IMR-90 (cell line): ENCODE measurements at regions not wholly inside any gene's neighbourhood (a gene's known extent, or its start where the extent isn't known, plus 50 kb on each side); places are given as distances from the start of the nearest gene placed in this dataset.

Source experiments
- ATAC-seq: fragments of 200-7000 bp; cut with Tn5 transposase; 2 replicates; pipeline ENCODE4 v1.9.1; 2020; ENCODE audit warnings: low read depth, mild to moderate bottlenecking, moderate library complexity
- BruUV-seq: library from RNA; stranded (reverse); fragments of 400-500 nt; replicated peaks from 2 replicates; lab custom pipeline; 2021; lab: Mats Ljungman, UMichigan
- CTCF ChIA-PET: fragments of 300-600 bp; formaldehyde crosslinking; extraction: SDS; loops from one replicate; lab custom pipeline; 2021; ENCODE audit warnings: antibody characterized with exemption; lab: Yijun Ruan, JAX
- POLR2A ChIA-PET: fragments of 300-600 bp; sonication (Branson Sonifier 250); formaldehyde crosslinking; loops from one replicate; lab custom pipeline; 2022; ENCODE audit warnings: antibody characterized with exemption; ENCODE audit not compliant: unreplicated experiment; lab: Charles Lee
- DNase-seq: peaks from one replicate; pipeline ENCODE4 v3.0.0; 2013
- H2AFZ ChIP-seq: replicated peaks from 2 replicates; pipeline ENCODE3; 2013; ENCODE audit warnings: low read length, mild to moderate bottlenecking; ENCODE audit not compliant: poor library complexity
- H2AK5ac ChIP-seq: 2 replicates; pipeline ENCODE4 v1.6.1; 2013; ENCODE audit warnings: low read depth, low read length, inconsistent platforms
- H2AK9ac ChIP-seq: replicated peaks from 2 replicates; pipeline ENCODE3; 2013; ENCODE audit warnings: mild to moderate bottlenecking, low read depth, low read length, moderate library complexity; ENCODE audit not compliant: poor library complexity
- H2BK120ac ChIP-seq: 2 replicates; pipeline ENCODE4 v1.6.1; 2013; ENCODE audit warnings: low read depth, low read length, inconsistent platforms
- H2BK15ac ChIP-seq: 3 replicates; pipeline ENCODE4 v1.6.1; 2013; ENCODE audit warnings: low read depth, low read length, inconsistent platforms
- H2BK20ac ChIP-seq: 2 replicates; pipeline ENCODE4 v1.6.1; 2013; ENCODE audit warnings: low read depth, mild to moderate bottlenecking, inconsistent platforms, low read length, moderate library complexity
- H2BK5ac ChIP-seq: 2 replicates; pipeline ENCODE4 v1.6.1; 2013; ENCODE audit warnings: mild to moderate bottlenecking, low read depth, low read length, inconsistent platforms; ENCODE audit not compliant: poor library complexity, severe bottlenecking
- H3K14ac ChIP-seq: replicated peaks from 2 replicates; pipeline ENCODE4 v1.6.1; 2013; ENCODE audit warnings: low read depth, low read length, inconsistent platforms
- H3K18ac ChIP-seq: 2 replicates; pipeline ENCODE4 v1.6.1; 2013; ENCODE audit warnings: low read depth, low read length, control low read depth
- H3K23ac ChIP-seq: 2 replicates; pipeline ENCODE4 v1.6.1; 2013; ENCODE audit warnings: low read depth, low read length, inconsistent platforms
- H3K27ac ChIP-seq: 2 replicates; pipeline ENCODE4 v1.5.1; 2013; ENCODE audit warnings: mild to moderate bottlenecking, control low read depth, low read length; ENCODE audit not compliant: insufficient read depth
- H3K27me3 ChIP-seq: 2 replicates; pipeline ENCODE4 v1.6.1; 2013; ENCODE audit warnings: low read length; ENCODE audit not compliant: control insufficient read depth, insufficient read depth
- H3K36me3 ChIP-seq: 2 replicates; pipeline ENCODE4 v1.6.1; 2013; ENCODE audit warnings: low read length, mixed read lengths; ENCODE audit not compliant: control insufficient read depth, insufficient read depth
- H3K4ac ChIP-seq: 2 replicates; pipeline ENCODE4 v1.6.1; 2013; ENCODE audit warnings: low read depth, low read length, inconsistent platforms
- H3K4me1 ChIP-seq: 2 replicates; pipeline ENCODE4 v1.6.1; 2013; ENCODE audit warnings: low read length, mixed read lengths; ENCODE audit not compliant: control insufficient read depth, insufficient read depth
- H3K4me2 ChIP-seq: 2 replicates; pipeline ENCODE4 v1.6.1; 2013; ENCODE audit warnings: low read depth, mild to moderate bottlenecking, control low read depth, low read length, moderate library complexity
- H3K4me3 ChIP-seq: 2 replicates; pipeline ENCODE4 v1.5.1; 2013; ENCODE audit warnings: low read depth, mild to moderate bottlenecking, control low read depth, low read length, moderate library complexity; ENCODE audit not compliant: insufficient read depth
- H3K56ac ChIP-seq: 2 replicates; pipeline ENCODE4 v1.6.1; 2013; ENCODE audit warnings: low read length, inconsistent platforms; ENCODE audit not compliant: insufficient read depth; ENCODE audit errors: extremely low read depth
- H3K79me1 ChIP-seq, 2 experiments: 2 replicates each; pipeline ENCODE4 v1.6.1; 2013; ENCODE audit warnings: low read length in 2 of 2, inconsistent platforms in 1 of 2, low read depth in 1 of 2
- H3K9ac ChIP-seq: 2 replicates; pipeline ENCODE4 v1.6.1; 2013; ENCODE audit warnings: low read depth, low read length, control low read depth
- H3K9me1 ChIP-seq: 2 replicates; pipeline ENCODE4 v1.6.1; 2013; ENCODE audit warnings: low read length, inconsistent platforms; ENCODE audit not compliant: insufficient read depth
- H3K9me3 ChIP-seq: 2 replicates; pipeline ENCODE4 v1.6.1; 2013; ENCODE audit warnings: low read length; ENCODE audit not compliant: control insufficient read depth, insufficient read depth
- H4K20me1 ChIP-seq: 2 replicates; pipeline ENCODE4 v1.6.1; 2013; ENCODE audit warnings: low read length, inconsistent platforms; ENCODE audit not compliant: insufficient read depth
- H4K5ac ChIP-seq: 2 replicates; pipeline ENCODE4 v1.6.1; 2013; ENCODE audit warnings: mild to moderate bottlenecking, low read depth, low read length, control low read depth
- H4K8ac ChIP-seq, 2 experiments: 2 replicates each; pipeline ENCODE4 v1.6.1; 2013; ENCODE audit warnings: low read depth in 2 of 2, low read length in 2 of 2, control low read depth in 1 of 2, inconsistent platforms in 1 of 2
- H4K91ac ChIP-seq: 2 replicates; pipeline ENCODE4 v1.6.1; 2013; ENCODE audit warnings: low read depth, low read length, inconsistent platforms; ENCODE audit not compliant: insufficient read depth
- BHLHE40 ChIP-seq: fragments of 150-350 bp; IDR thresholded peaks from 2 replicates; pipeline ENCODE4 v1.6.1; 2016; ENCODE audit warnings: mild to moderate bottlenecking, low read depth, low read length
- CEBPB ChIP-seq: IDR thresholded peaks from 2 replicates; pipeline ENCODE4 v1.6.1; 2012; ENCODE audit warnings: low read depth, low read length, improper control_type of control experiment
- MAFK ChIP-seq: IDR thresholded peaks from 2 replicates; pipeline ENCODE4 v1.6.1; 2012; ENCODE audit warnings: low read depth, low read length, improper control_type of control experiment
- MAZ ChIP-seq: IDR thresholded peaks from 2 replicates; pipeline ENCODE4 v1.6.1; 2012; ENCODE audit warnings: low read depth, mild to moderate bottlenecking, low read length, improper control_type of control experiment, moderate library complexity, borderline replicate concordance
- RCOR1 ChIP-seq: IDR thresholded peaks from 2 replicates; pipeline ENCODE4 v1.6.1; 2012; ENCODE audit warnings: mild to moderate bottlenecking, low read length, improper control_type of control experiment; ENCODE audit not compliant: insufficient replicate concordance
- RFX5 ChIP-seq: IDR thresholded peaks from 2 replicates; pipeline ENCODE4 v1.8.0; 2012; ENCODE audit warnings: low read depth, mild to moderate bottlenecking, low read length, moderate library complexity
- WGBS, 2 experiments: methylation state at CpG; one replicate each; pipeline versions ENCODE4 v1.1.5 to v1.1.7; 2013; ENCODE audit warnings: missing lambda C conversion rate in 2 of 2; ENCODE audit not compliant: insufficient read length in 1 of 2; ENCODE audit errors: extremely low coverage in 2 of 2; 5-methylcytosine and 5-hydroxymethylcytosine counted together
- dilution Hi-C: fragments of 300-500 bp; cut with HindIII; formaldehyde crosslinking; loops from one replicate; pipeline ENCODE4 v1.14.3; 2018; ENCODE audit warnings: low sequenced_read_pairs; ENCODE audit not compliant: unreplicated experiment
- in situ Hi-C: fragments of 300-500 bp; cut with MboI; formaldehyde crosslinking; loops from 3 replicates; pipeline ENCODE4 v1.14.3; 2019; ENCODE audit warnings: low sequenced_read_pairs, inconsistent platforms, mixed read lengths
- intact Hi-C: fragments of 100-400 bp; cut with micrococcal nuclease; formaldehyde crosslinking; loops from 2 replicates; pipeline ENCODE4 v1.10.0; 2022

DNA sequence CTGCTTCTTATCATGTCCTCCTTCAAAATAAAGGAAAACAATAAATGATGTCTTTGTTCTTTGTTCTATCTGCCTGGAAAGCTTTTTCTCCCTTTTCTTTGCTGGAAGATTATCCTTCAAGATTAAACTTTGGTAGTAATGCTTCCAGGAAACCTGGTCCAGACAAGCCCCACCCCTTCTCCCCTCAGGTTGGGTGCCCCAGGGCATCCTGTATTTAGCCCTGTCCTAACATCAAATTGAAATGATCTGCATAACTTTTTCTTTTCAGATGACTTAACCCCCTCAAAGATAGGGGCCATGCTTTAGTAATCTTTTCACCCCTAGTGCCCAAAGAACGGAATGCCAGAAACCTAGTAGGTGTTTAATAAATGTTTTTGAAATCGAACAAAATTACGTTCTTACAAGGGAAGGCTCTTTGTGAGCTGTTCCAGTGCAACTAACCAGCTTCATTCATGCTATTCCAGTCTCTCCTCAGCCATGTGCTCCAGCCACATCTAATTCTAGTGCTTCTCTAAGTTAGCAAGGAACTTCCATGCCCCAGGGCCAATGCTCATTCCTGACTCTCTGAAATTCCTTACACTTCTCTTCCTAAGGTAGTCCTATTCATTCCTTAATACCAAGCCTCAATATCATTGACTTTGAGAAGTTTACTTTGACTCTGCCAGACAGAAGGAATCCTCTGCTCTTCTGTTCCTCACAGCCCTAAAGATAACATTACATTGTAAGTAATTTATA, 135.6 kb upstream of the BACH2 start:
- no peak for DNase-seq
- Histone ChIP-seq H3K27me3 (no peaks in the 10 kb centered on the region), H3K56ac (no peak overlapping the region), H3K9me1 (no peaks in the 10 kb centered on the region), H3K23ac (no peak overlapping the region), H3K18ac (no peak overlapping the region), H4K8ac (no peak overlapping the region), H2BK15ac (no peak overlapping the region), H2BK120ac (no peak overlapping the region), H3K4ac (no peak overlapping the region), H3K27ac (no peak overlapping the region), H3K79me1 (no peaks in the 10 kb centered on the region), H3K4me2 (no peak overlapping the region), H4K20me1 (no peaks in the 10 kb centered on the region), H4K91ac (no peak overlapping the region), H2BK20ac (no peak overlapping the region), H2AK9ac (no peak overlapping the region), H3K4me3 (no peak overlapping the region), H3K36me3 (no peaks in the 10 kb centered on the region), H3K9me3 (no peaks in the 10 kb centered on the region), H2AFZ (no peak overlapping the region), H3K9ac (no peak overlapping the region), H2BK5ac (no peak overlapping the region), H3K14ac (no peak overlapping the region), H2AK5ac (no peak overlapping the region), H3K4me1 (no peaks in the 10 kb centered on the region), H4K5ac (no peak overlapping the region)
- dilution Hi-C loops, result no loop called here
- no TSS peak for BruUV-seq
- ATAC-seq, result no peak
- intact Hi-C loops, result no loop called here
- WGBS, 2 experiments, result no CpG with 5 or more reads among the region's 3 CpGs
- TF ChIP-seq RCOR1, result no peak
- TF ChIP-seq MAFK, result no peak
- no peak for TF ChIP-seq RFX5
- no peak for TF ChIP-seq MAZ
- TF ChIP-seq CEBPB, result no peak
- no peak for TF ChIP-seq BHLHE40
- in situ Hi-C loops, result no loop called here
- ChIA-PET CTCF (no interaction called here), POLR2A (no interaction called here)
